ENCODE measurements at regions not wholly inside any gene's neighbourhood (a gene's known extent, or its start where the extent isn't known, plus 50 kb on each side); places are given as distances from the start of the nearest gene placed in this dataset.
"Not testable (repeated sequence)": the region's sequence is repeated elsewhere in the genome, so short reads cannot be mapped to it uniquely, and the experiment has no call there.

- DNase-seq (ENCODE audit: low read depth) = no peak
These were observed 993.9 kb upstream of the ACO1 start for GRCh38 chr9:31390403-31391025.

DNA sequence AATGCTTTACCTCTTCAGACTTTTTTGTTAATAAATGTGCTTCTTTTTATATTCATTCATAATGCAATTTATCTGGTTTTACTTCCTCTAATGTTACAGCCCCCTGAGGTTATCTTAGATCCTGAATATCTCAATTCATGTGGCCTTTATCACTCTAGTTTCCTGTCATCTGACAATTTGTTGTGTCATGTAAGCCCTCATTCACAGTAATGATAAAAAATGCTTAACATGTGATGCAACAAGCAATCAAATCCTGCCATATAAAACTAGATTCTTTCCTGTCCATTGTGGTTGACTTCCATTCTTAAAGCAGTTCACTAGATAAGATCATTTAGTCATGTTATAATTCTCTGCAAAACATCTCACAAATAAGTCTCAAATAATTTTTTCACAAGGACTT is 991.2 kb upstream of the ACO1 start:
- DNase-seq (ENCODE audit: low read depth) = no peak

DNA sequence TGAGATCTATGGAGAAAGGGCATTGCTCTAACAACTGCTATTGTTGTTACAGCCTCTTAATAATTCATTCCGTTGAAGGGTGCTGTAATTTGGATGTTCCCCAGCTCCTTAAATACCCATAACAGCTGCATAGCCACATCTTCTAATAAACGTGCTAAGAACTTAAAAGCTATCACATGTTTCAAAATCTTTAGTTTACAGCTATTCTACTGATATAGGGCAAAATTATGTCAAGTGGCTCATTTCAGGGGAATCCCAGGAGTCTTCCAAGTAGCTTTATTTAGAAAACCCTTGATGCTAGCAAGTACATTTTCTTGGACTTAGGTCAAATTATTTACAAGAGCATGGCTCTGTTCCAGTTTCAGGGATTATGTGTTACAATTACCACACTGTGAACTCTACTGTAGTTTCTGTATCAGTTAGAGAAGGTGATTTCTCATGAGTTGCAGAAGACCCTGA is 990.4 kb upstream of the ACO1 start:
- no peak for DNase-seq (ENCODE audit: low read depth)

DNA sequence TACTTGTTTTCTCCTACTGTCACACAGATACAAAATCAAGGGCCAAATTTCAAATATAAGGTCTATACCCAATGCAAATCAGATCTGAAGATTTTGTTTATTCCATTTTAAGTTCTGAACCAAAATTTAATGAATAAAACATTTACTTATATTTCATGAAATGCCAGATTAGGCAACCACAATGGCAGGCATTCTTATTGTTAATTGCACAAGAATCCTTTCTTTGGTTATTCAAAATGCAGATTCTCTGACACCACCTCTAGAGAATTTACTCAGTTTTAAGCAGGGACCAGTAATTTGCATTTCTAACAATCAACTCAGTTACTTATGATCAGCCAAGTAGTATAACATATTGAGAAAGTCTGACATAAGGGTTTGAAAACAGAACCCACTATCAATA is 972.4 kb upstream of the ACO1 start:
- no peak for DNase-seq (ENCODE audit: low read depth)

DNA sequence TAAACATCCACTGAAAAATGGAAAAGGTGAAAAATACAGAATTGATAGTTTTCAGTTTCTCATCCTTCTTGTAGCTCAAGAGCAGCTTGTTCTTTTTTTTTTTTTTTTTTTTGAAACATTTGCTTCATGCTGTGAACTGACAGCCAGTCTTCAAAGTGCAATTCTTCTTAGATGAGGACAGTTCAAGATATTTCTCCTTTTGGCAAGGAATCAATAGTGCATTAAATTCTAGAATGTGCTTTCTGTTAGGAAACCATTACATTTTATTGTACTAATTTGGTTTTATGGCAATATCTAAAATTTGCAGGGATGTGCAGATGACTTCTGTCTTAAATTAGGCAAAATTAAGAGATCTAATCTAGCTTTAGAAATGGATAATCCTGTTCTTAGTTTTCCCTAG is 969.3 kb upstream of the ACO1 start:
- DNase-seq (ENCODE audit: low read depth) = no peak

GRCh38 chr9:31418419-31418818 is 966.0 kb upstream of the ACO1 start:
- DNase-seq (ENCODE audit: low read depth) = no peak

DNA sequence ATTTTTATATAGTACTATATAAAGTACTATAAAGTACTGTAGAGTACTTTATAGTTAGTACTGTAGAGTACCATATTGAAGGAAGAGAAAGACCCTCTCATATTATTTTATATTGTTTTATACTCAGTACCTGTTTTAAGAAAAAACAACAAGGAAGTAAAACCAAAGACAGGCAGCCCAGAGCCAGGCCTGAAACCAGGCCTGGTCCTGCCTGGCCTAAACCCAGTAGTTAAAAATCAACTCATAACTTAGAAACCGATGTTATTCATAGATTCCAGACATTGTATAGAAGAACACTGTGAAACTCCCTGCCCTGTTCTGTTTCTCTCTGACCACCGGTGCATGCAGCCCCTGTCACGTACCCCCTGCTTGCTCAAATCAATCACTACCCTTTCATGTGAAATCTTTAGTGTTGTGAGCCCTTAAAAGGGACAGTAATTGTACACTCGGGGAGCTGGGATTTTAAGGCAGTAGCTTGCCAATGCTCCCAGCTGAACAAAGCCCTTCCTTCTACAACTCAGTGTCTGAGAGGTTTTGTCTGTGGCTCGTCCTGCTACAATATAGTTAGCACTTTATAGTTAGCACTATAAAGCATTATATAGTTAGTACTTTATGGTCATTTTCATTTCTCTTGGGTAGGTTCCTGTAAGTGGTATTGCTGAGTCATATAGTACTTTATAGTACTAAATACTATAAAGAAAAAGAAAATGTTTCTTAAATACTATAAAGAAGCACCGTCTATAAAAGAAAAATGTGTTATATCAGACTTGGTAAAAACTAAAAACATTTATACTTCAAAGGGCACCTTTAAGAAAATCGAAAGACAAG is 940.6 kb upstream of the ACO1 start:
- DNase-seq (ENCODE audit: low read depth) = not testable (repeated sequence)

DNA sequence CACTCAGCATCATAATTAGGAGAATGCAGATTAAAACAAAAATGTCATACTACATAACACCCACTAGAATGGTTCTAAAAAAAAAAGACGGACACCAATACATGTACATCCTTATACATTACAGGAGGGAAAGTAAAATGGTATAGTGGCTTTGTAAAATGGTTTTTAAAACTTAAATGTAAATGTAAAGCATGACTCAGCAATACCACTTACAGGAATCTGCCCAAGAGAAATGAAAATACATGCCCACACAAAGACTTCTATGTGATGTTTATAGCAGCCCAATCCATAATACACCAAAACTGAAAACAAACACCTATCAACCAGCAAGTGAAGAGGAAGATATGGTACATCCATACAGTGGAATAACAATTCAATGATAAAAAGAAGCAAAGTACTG is 939.1 kb upstream of the ACO1 start:
- DNase-seq (ENCODE audit: low read depth) = no peak

GRCh38 chr9:31445960-31446359 is 938.5 kb upstream of the ACO1 start:
- DNase-seq (ENCODE audit: low read depth) = no peak

GRCh38 chr9:31467075-31467474 is 917.4 kb upstream of the ACO1 start:
- no peak for DNase-seq (ENCODE audit: low read depth)

DNA sequence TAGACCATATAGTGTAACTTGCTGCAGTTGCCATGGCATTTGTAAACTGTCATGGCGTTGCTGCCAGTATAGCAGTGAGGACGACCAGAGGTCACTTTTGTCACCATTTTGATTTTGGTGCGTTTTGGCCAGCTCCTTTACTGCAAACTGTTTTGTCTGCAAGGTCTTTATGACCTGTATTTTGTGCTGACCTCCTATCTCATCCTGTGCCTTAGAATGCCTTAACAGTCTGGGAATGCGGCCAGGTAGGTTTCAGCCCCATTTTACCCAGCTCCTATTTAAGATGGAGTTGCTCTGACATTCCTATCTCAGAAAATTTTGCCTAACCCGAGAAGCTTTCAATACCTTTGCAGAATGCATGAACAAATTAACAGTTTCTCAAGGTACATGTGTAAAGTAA is 914.4 kb upstream of the ACO1 start:
- no peak for DNase-seq (ENCODE audit: low read depth)

GRCh38 chr9:31471010-31471409 is 913.4 kb upstream of the ACO1 start:
- no peak for DNase-seq (ENCODE audit: low read depth)

- DNase-seq (ENCODE audit: low read depth) = no peak
These were observed 897.8 kb upstream of the ACO1 start for GRCh38 chr9:31486630-31487029.

DNA sequence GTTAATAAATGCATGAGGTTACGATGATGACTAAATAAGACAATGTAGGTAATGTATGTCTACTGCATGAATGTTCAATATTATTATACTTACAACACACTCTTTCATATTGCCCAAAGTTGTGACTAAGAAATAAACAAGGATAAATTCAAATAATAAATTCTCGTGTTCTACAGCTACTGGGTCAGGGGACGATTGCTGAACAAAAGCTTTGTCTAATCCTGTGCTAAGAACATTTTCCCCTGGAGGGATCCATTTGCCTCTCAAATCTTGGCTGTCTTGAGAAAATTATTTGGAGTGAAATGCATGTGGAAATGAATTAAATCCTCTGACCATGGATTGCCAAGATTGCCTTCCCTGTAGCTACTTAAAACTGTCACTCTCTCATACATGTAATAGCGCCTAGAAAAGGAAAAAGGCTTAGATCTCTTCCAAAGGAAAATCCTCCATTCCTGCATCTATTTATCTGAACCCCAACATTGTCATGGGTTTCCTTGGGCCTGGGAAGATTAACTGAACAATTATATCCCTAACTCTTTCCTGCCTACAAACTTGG is 893.8 kb upstream of the ACO1 start:
- no peak for DNase-seq (ENCODE audit: low read depth)

DNA sequence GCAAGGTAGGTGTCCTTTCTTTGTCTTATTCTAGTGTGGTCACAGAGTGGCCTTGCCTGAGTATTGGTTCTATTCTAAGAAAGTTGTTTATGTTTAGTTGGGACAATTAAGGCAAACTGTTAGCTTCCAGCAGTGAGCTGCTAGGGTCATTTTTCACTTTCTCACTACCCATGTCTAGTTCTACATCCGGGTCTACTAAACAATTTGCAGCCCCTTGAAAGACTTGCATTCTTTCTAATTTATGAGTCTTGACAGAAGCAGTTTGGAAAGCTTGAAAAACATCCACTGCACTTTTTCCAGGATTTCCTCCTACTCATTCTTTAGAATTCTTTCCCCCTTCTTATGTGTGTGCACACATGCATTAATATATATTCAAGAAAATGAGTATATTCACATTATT is 892.2 kb upstream of the ACO1 start:
- no peak for DNase-seq (ENCODE audit: low read depth)

DNA sequence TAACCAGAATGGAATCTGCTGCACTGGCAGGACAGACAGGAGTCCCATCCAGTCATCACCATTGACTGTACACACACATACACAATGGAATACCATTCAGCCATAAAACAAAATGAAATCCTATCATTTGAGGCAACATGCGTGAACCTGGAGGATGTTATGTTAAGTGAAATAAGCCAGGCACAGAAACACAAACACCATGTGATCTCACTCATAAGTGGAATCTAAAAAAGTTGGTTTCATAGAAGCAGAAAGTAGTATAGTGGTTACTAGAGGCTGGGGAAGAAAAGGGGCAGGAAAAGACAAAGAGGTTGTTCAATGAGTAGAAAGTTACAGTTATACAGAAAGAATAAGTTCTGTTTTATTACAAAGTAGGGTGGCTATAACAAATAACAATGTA is 884.0 kb upstream of the ACO1 start:
- DNase-seq (ENCODE audit: low read depth) = no peak

GRCh38 chr9:31519011-31519410 is 865.4 kb upstream of the ACO1 start:
- DNase-seq (ENCODE audit: low read depth) = no peak

- no peak for DNase-seq (ENCODE audit: low read depth)
These were observed 865.0 kb upstream of the ACO1 start for GRCh38 chr9:31519424-31519823.

- DNase-seq (ENCODE audit: low read depth) = no peak
These were observed 864.6 kb upstream of the ACO1 start for GRCh38 chr9:31519826-31520225.

DNA sequence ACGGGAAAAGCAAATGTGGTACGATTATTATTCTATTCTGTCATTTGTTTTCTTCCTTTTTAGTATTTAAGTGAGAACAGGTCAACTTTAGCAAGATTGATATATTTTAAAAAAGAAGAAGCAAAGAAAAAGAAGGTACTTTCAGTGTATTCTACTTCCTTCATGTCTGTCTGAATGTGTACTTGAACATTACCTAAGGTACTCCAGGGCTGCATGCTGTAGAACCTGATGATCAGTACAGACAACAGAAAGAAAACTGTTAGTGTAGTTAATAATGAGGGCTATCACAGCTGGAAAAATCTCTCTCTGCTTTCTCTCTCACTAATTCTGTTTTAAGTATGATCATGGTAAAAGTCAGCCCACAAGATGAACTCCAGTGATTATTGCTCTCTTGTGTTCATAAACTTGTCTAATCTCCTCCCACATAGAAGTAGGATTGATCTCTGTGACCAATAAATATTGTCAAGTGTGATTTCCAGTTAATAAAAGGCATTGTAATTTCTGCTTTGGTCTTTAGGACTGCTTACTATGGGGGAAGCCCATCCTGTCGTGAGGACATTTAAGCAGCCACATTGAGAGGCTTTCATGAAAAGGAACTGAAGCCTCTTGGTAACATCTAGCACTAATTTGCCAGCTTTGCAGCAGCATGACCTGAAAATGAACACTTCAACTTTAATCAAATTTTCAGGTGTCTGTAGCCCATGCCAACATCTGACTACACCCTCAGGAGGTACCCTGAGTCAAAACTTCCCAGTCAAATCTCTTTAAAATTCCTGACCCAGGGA is 864.0 kb upstream of the ACO1 start:
- no peak for DNase-seq (ENCODE audit: low read depth)

- no peak for DNase-seq (ENCODE audit: low read depth)
These were observed 848.8 kb upstream of the ACO1 start for GRCh38 chr9:31535651-31536050.

- DNase-seq (ENCODE audit: low read depth) = no peak
These were observed 848.0 kb upstream of the ACO1 start for GRCh38 chr9:31536471-31536870.

All from RPMI7951 (cell line).